GM23338 (cell line): ENCODE measurements at regions not wholly inside any gene's neighbourhood (a gene's known extent, or its start where the extent isn't known, plus 50 kb on each side); places are given as distances from the start of the nearest gene placed in this dataset.

Experiments used
- ATAC-seq: fragments of 200-7000 bp; cut with Tn5 transposase; 3 replicates; pipeline ENCODE4 v1.9.1; 2020
- DNase-seq: peaks from one replicate; pipeline ENCODE4 v3.0.0-alpha.2; 2015; ENCODE audit warnings: low spot score
- H2AFZ ChIP-seq: fragments of 200-600 bp; sonication (generic); 2 replicates; pipeline ENCODE4 v1.8.0; 2016; ENCODE audit warnings: antibody characterized with exemption, mild to moderate bottlenecking, moderate library complexity
- H3F3A ChIP-seq: fragments of 200-600 bp; sonication (generic); replicated peaks from 2 replicates; pipeline ENCODE4 v1.8.0; 2017; ENCODE audit warnings: antibody characterized with exemption, mixed run types, low read depth
- H3K27ac ChIP-seq: fragments of 200-600 bp; sonication (generic); 2 replicates; pipeline ENCODE4 v1.6.1; 2016; ENCODE audit warnings: low read depth
- H3K27me3 ChIP-seq: fragments of 200-600 bp; sonication (generic); 2 replicates; pipeline ENCODE4 v1.8.0; 2016; ENCODE audit warnings: mild to moderate bottlenecking, mixed run types, moderate library complexity; ENCODE audit not compliant: insufficient read depth
- H3K36me3 ChIP-seq: fragments of 200-600 bp; sonication (generic); 2 replicates; pipeline ENCODE4 v1.8.0; 2016; ENCODE audit warnings: mild to moderate bottlenecking; ENCODE audit not compliant: insufficient read depth
- H3K4me1 ChIP-seq: fragments of 200-600 bp; sonication (generic); 2 replicates; pipeline ENCODE4 v1.8.0; 2016; ENCODE audit warnings: mild to moderate bottlenecking, moderate library complexity; ENCODE audit not compliant: insufficient read depth
- H3K4me2 ChIP-seq: fragments of 200-600 bp; sonication (generic); 2 replicates; pipeline ENCODE4 v1.7.1; 2017; ENCODE audit warnings: mixed run types
- H3K4me3 ChIP-seq: fragments of 200-600 bp; sonication (generic); 2 replicates; pipeline ENCODE4 v1.6.1; 2016; ENCODE audit warnings: mixed run types
- H3K79me2 ChIP-seq: fragments of 200-600 bp; sonication (generic); replicated peaks from 2 replicates; pipeline ENCODE4 v1.8.0; 2017; ENCODE audit warnings: mild to moderate bottlenecking; ENCODE audit not compliant: insufficient read depth
- H3K9me2 ChIP-seq: fragments of 200-600 bp; sonication (generic); 2 replicates; pipeline ENCODE4 v1.8.0; 2017; ENCODE audit not compliant: insufficient read depth
- H4K20me1 ChIP-seq: fragments of 200-600 bp; sonication (generic); replicated peaks from 2 replicates; pipeline ENCODE4 v1.8.0; 2017; ENCODE audit warnings: mild to moderate bottlenecking; ENCODE audit not compliant: insufficient read depth
- H3K27ac Mint-ChIP-seq: 2 replicates; pipeline ENCODE4 v1.8.0; 2020; ENCODE audit warnings: inconsistent platforms, mild to moderate bottlenecking, moderate library complexity, mixed read lengths
- H3K27me3 Mint-ChIP-seq: 3 replicates; pipeline ENCODE4 v1.8.0; 2022; ENCODE audit warnings: low read depth, mild to moderate bottlenecking, moderate library complexity, mixed read lengths, inconsistent platforms; ENCODE audit not compliant: insufficient read depth, poor library complexity
- H3K36me3 Mint-ChIP-seq: 3 replicates; pipeline ENCODE4 v1.8.0; 2021; ENCODE audit warnings: low read depth, mild to moderate bottlenecking, inconsistent platforms, moderate library complexity, mixed read lengths
- H3K4me1 Mint-ChIP-seq: 3 replicates; pipeline ENCODE4 v1.8.0; 2020; ENCODE audit warnings: mild to moderate bottlenecking, inconsistent platforms, mixed read lengths
- H3K4me3 Mint-ChIP-seq: 3 replicates; pipeline ENCODE4 v1.8.0; 2021; ENCODE audit warnings: moderate library complexity, mild to moderate bottlenecking, inconsistent platforms, mixed read lengths
- H3K9me3 Mint-ChIP-seq: 3 replicates; pipeline ENCODE4 v1.8.0; 2020; ENCODE audit warnings: moderate library complexity, mild to moderate bottlenecking, inconsistent platforms, mixed read lengths
- CREB1 ChIP-seq: fragments of 250-450 bp; sonication (Bioruptor Pico); IDR thresholded peaks from 2 replicates; pipeline ENCODE4 v1.5.0; 2020; ENCODE audit warnings: low read depth, mild to moderate bottlenecking, moderate library complexity
- EZH2 ChIP-seq: fragments of 200-600 bp; sonication (generic); IDR thresholded peaks from one replicate; pipeline ENCODE4 v1.8.0; 2017; ENCODE audit warnings: antibody characterized with exemption, mild to moderate bottlenecking, low read depth; ENCODE audit not compliant: unreplicated experiment
- EZH2phosphoT487 ChIP-seq: fragments of 200-600 bp; sonication (generic); IDR thresholded peaks from one replicate; pipeline ENCODE4 v1.8.1; 2018; ENCODE audit warnings: antibody characterized with exemption; ENCODE audit not compliant: unreplicated experiment
- NANOG ChIP-seq: IDR thresholded peaks from 2 replicates; pipeline ENCODE4 v1.6.1; 2016; ENCODE audit warnings: antibody characterized with exemption, borderline replicate concordance
- POLR2AphosphoS5 ChIP-seq: IDR thresholded peaks from 2 replicates; pipeline ENCODE4 v1.6.1; 2016; ENCODE audit warnings: antibody characterized with exemption, low read depth
- STAT1 ChIP-seq: IDR thresholded peaks from one replicate; pipeline ENCODE4 v1.6.1; 2016; ENCODE audit warnings: antibody characterized with exemption; ENCODE audit not compliant: unreplicated experiment
- ZNF114 ChIP-seq: fragments of 250-450 bp; sonication (Bioruptor Pico); IDR thresholded peaks from 2 replicates; pipeline ENCODE4 v1.5.0; 2020; ENCODE audit warnings: mild to moderate bottlenecking, moderate library complexity
- ZNF331 ChIP-seq: fragments of 250-450 bp; sonication (Bioruptor Pico); IDR thresholded peaks from 2 replicates; pipeline ENCODE4 v1.5.0; 2020; ENCODE audit warnings: low read depth, mild to moderate bottlenecking, moderate library complexity
- TF ChIP-seq, protein P1 (sequence below): IDR thresholded peaks from one replicate; pipeline ENCODE4 v1.6.1; 2018; ENCODE audit warnings: antibody characterized with exemption; ENCODE audit not compliant: unreplicated experiment
- TF ChIP-seq, protein P2 (sequence below): fragments of 250-450 bp; sonication (Bioruptor Pico); IDR thresholded peaks from 2 replicates; pipeline ENCODE4 v1.5.0; 2020; ENCODE audit warnings: mild to moderate bottlenecking, moderate library complexity

DNA sequence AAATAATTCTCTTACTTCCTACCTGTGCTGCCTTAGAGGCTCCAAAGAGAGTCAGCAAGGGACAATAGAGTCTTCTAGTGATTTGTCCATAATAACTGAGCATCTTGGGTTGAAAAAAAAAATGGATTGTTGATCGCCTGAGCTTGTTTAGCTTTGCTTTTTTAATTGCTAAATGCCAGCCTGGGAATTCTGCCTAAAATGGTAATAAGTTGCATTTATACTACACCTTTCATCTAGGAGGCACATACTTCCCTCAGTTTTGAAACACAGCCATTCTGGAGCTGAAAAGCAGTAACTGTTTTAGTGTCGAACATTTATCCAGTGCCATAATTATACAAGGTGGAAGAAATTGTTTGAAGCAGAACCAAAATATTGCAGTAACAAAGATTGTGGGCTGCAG is 421.3 kb downstream of the CAAP1 start:
- Mint-ChIP-seq H3K4me1 (no peaks in the 10 kb centered on the region), H3K27me3 (no peaks in the 10 kb centered on the region), H3K27ac (no peak overlapping the region), H3K4me3 (no peak overlapping the region), H3K36me3 (no peaks in the 10 kb centered on the region), H3K9me3 (no peaks in the 10 kb centered on the region)
- Histone ChIP-seq H3K4me1 (no peaks in the 10 kb centered on the region), H3K27ac (no peak overlapping the region), H3F3A (no peaks in the 10 kb centered on the region), H3K79me2 (no peaks in the 10 kb centered on the region), H4K20me1 (no peaks in the 10 kb centered on the region), H3K36me3 (no peaks in the 10 kb centered on the region), H3K4me3 (no peak overlapping the region), H2AFZ (no peak overlapping the region), H3K4me2 (no peak overlapping the region), H3K27me3 (no peaks in the 10 kb centered on the region), H3K9me2 (no peaks in the 10 kb centered on the region)
- DNase-seq: no peak
- TF ChIP-seq ZNF114 (CRISPR knock-in tag) (no peak), CREB1 (no peak), POLR2AphosphoS5 (no peak), ZNF331 (CRISPR knock-in tag) (no peak), NANOG (no peak), EZH2 (no peak), STAT1 (no peak)
- TF ChIP-seq, protein P1, sequence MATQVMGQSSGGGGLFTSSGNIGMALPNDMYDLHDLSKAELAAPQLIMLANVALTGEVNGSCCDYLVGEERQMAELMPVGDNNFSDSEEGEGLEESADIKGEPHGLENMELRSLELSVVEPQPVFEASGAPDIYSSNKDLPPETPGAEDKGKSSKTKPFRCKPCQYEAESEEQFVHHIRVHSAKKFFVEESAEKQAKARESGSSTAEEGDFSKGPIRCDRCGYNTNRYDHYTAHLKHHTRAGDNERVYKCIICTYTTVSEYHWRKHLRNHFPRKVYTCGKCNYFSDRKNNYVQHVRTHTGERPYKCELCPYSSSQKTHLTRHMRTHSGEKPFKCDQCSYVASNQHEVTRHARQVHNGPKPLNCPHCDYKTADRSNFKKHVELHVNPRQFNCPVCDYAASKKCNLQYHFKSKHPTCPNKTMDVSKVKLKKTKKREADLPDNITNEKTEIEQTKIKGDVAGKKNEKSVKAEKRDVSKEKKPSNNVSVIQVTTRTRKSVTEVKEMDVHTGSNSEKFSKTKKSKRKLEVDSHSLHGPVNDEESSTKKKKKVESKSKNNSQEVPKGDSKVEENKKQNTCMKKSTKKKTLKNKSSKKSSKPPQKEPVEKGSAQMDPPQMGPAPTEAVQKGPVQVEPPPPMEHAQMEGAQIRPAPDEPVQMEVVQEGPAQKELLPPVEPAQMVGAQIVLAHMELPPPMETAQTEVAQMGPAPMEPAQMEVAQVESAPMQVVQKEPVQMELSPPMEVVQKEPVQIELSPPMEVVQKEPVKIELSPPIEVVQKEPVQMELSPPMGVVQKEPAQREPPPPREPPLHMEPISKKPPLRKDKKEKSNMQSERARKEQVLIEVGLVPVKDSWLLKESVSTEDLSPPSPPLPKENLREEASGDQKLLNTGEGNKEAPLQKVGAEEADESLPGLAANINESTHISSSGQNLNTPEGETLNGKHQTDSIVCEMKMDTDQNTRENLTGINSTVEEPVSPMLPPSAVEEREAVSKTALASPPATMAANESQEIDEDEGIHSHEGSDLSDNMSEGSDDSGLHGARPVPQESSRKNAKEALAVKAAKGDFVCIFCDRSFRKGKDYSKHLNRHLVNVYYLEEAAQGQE: no peak
- no peak for ATAC-seq

DNA sequence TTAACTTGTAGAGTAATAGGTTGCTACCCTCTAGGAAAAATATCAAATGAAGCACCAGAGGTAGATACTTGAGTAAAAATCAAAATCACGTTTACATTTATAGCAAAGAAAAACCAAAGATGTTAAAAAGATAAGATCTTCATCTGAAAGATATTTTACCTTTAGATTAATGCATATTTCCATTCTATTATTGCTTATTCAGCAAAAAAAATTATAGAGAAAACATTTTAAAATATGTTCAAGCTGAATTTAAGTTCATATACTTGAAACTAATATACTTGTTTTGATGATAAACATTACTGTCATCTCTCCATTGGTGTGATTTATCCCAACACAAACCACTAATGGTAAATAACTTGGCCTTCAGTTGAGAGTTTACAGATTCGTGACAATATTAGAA is 422.3 kb downstream of the CAAP1 start:
- Histone ChIP-seq H3K9me2 (no peaks in the 10 kb centered on the region), H3K79me2 (no peaks in the 10 kb centered on the region), H3K4me1 (no peaks in the 10 kb centered on the region), H3K4me2 (no peak overlapping the region), H2AFZ (no peak overlapping the region), H3K27me3 (no peaks in the 10 kb centered on the region), H3K27ac (no peak overlapping the region), H3K4me3 (no peak overlapping the region), H3K36me3 (no peaks in the 10 kb centered on the region), H4K20me1 (no peaks in the 10 kb centered on the region), H3F3A (no peaks in the 10 kb centered on the region)
- Mint-ChIP-seq H3K4me1 (no peaks in the 10 kb centered on the region), H3K27me3 (no peaks in the 10 kb centered on the region), H3K27ac (no peak overlapping the region), H3K4me3 (no peak overlapping the region), H3K36me3 (no peaks in the 10 kb centered on the region), H3K9me3 (0 out of 3 replicates have a peak, but pooled peaks cover under 1% of the 10 kb centered on the region)
- DNase-seq: no peak
- TF ChIP-seq CREB1: no peak
- TF ChIP-seq, protein P2, sequence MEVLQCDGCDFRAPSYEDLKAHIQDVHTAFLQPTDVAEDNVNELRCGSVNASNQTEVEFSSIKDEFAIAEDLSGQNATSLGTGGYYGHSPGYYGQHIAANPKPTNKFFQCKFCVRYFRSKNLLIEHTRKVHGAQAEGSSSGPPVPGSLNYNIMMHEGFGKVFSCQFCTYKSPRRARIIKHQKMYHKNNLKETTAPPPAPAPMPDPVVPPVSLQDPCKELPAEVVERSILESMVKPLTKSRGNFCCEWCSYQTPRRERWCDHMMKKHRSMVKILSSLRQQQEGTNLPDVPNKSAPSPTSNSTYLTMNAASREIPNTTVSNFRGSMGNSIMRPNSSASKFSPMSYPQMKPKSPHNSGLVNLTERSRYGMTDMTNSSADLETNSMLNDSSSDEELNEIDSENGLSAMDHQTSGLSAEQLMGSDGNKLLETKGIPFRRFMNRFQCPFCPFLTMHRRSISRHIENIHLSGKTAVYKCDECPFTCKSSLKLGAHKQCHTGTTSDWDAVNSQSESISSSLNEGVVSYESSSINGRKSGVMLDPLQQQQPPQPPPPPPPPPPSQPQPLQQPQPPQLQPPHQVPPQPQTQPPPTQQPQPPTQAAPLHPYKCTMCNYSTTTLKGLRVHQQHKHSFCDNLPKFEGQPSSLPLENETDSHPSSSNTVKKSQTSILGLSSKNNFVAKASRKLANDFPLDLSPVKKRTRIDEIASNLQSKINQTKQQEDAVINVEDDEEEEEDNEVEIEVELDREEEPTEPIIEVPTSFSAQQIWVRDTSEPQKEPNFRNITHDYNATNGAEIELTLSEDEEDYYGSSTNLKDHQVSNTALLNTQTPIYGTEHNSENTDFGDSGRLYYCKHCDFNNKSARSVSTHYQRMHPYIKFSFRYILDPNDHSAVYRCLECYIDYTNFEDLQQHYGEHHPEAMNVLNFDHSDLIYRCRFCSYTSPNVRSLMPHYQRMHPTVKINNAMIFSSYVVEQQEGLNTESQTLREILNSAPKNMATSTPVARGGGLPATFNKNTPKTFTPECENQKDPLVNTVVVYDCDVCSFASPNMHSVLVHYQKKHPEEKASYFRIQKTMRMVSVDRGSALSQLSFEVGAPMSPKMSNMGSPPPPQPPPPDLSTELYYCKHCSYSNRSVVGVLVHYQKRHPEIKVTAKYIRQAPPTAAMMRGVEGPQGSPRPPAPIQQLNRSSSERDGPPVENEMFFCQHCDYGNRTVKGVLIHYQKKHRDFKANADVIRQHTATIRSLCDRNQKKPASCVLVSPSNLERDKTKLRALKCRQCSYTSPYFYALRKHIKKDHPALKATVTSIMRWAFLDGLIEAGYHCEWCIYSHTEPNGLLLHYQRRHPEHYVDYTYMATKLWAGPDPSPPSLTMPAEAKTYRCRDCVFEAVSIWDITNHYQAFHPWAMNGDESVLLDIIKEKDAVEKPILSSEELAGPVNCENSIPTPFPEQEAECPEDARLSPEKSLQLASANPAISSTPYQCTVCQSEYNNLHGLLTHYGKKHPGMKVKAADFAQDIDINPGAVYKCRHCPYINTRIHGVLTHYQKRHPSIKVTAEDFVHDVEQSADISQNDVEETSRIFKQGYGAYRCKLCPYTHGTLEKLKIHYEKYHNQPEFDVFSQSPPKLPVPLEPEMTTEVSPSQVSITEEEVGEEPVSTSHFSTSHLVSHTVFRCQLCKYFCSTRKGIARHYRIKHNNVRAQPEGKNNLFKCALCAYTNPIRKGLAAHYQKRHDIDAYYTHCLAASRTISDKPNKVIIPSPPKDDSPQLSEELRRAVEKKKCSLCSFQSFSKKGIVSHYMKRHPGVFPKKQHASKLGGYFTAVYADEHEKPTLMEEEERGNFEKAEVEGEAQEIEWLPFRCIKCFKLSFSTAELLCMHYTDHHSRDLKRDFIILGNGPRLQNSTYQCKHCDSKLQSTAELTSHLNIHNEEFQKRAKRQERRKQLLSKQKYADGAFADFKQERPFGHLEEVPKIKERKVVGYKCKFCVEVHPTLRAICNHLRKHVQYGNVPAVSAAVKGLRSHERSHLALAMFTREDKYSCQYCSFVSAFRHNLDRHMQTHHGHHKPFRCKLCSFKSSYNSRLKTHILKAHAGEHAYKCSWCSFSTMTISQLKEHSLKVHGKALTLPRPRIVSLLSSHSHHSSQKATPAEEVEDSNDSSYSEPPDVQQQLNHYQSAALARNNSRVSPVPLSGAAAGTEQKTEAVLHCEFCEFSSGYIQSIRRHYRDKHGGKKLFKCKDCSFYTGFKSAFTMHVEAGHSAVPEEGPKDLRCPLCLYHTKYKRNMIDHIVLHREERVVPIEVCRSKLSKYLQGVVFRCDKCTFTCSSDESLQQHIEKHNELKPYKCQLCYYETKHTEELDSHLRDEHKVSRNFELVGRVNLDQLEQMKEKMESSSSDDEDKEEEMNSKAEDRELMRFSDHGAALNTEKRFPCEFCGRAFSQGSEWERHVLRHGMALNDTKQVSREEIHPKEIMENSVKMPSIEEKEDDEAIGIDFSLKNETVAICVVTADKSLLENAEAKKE (CRISPR knock-in tag): no peak
- no peak for TF ChIP-seq STAT1
- TF ChIP-seq POLR2AphosphoS5: no peak
- no peak for TF ChIP-seq NANOG
- TF ChIP-seq EZH2phosphoT487: no peak
- ATAC-seq: no peak
